Pancreas (tissue), 10 donors: ENCODE measurements at regions not wholly inside any gene's neighbourhood (a gene's known extent, or its start where the extent isn't known, plus 50 kb on each side); places are given as distances from the start of the nearest gene placed in this dataset.

Source experiments
- ATAC-seq, 4 donors: fragments of 200-7000 bp; cut with Tn5 transposase; one replicate each; pipeline versions ENCODE4 v1.8.0 to v1.9.1; 2020; ENCODE audit warnings: mild to moderate bottlenecking in 4 of 4, moderate library complexity in 4 of 4
- DNase-seq, 6 donors: peaks; one replicate each; pipeline ENCODE4 v3.0.0-alpha.2; 2020
- FAIRE-seq: peaks from 2 replicates; lab custom pipeline; 2012; peaks lifted over from hg19 to GRCh38; lab: Jason Lieb, UNC
- H3K27ac ChIP-seq, 4 donors: fragments of 200-600 bp; sonication (generic); 1 replicate in 3 of 4; 2 replicates in 1 of 4; pipeline versions ENCODE4 v1.5.0 to v1.8.0; 2020
- H3K27me3 ChIP-seq, 4 donors: fragments of 200-600 bp; one replicate each; pipeline ENCODE4 v1.8.0; 2021
- H3K36me3 ChIP-seq, 3 donors: fragments of 200-600 bp; sonication (generic) in 1 of 3; one replicate each; pipeline versions ENCODE4 v1.5.0 to v1.8.0; 2020 to 2021
- H3K4me1 ChIP-seq, 3 donors: fragments of 200-600 bp; one replicate each; pipeline ENCODE4 v1.8.0; 2021
- H3K4me3 ChIP-seq, 4 donors: fragments of 200-600 bp; sonication (generic) in 2 of 4; one replicate each; pipeline versions ENCODE4 v1.5.0 to v1.8.0; 2020 to 2021
- H3K9me3 ChIP-seq, 4 donors: fragments of 200-600 bp; one replicate each; pipeline ENCODE4 v1.8.0; 2021
- CTCF ChIP-seq, 4 donors: fragments of 200-600 bp; sonication (generic) in 3 of 4; IDR thresholded peaks; one replicate each; pipeline versions ENCODE4 v1.5.0 to v1.8.0; 2021; ENCODE audit warnings: antibody characterized with exemption in 4 of 4
- WGBS, 2 donors: extraction: QIAGEN DNeasy Blood & Tissue Kit; methylation state at CpG; one replicate each; pipeline ENCODE4 v1.1.7; 2013; 5-methylcytosine and 5-hydroxymethylcytosine counted together
- intact Hi-C, 3 donors: fragments of 100-400 bp; cut with DNase I; formaldehyde crosslinking; loops; one replicate each; pipeline versions ENCODE4 v1.11.1 to v1.14.2; 2022
- donor health status: healthy with polysubstance abuse.
- donor health status: DM: no; HTN: no; CAD: no; lungs with moderate emphysema.
- donor health status: DM: no; HTN: no; CAD: no.
- donor health status: control.
- donor health status: control.
- donor health status: Bipolar disorder and iron deficiency.
- donor health status: DM: yes; HTN: yes; CAD: no.
- donor health status: DM: no; HTN: no; CAD: no.
- donor health status: DM: no; HTN: no; CAD: no.
- donor health status: DM: yes; HTN: yes; CAD: no.

DNA sequence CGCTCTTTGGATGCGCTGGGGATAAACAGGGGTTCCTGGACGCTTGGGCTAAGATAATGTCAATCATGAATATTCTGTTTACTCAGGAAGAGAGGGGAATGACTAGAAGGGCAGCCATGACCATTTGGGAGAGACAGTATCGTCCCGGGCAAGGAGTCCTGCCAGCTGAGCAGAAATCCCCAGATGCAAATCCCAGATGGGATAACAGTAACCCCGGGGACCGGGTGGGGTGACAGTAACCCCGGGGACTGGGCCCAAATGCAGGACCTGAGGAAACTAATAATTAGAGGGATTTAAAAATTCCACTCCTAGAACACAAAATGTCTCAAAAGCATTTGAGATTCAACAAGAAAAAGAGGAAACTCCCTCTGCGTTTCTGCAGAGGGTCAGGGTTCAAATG lies 189.0 kb upstream of the PPP1R26 start:
- H3K4me3 ChIP-seq = peak overlapping the region in 1 of 4 donors; percentile 15
- no peak for ATAC-seq
- TF ChIP-seq CTCF (IDR thresholded peaks at IDR 0.05) = no peak
- no peaks in the 10 kb centered on the region for H3K36me3 ChIP-seq
- no peak for FAIRE-seq
- no peaks in the 10 kb centered on the region for H3K27me3 ChIP-seq
- no peaks in the 10 kb centered on the region for H3K9me3 ChIP-seq
- WGBS, 2 donors = 35 to 49% methylated on average over 9 of the region's 9 CpGs
- peaks cover 11 to 19% (median 11%) of the 10 kb centered on the region in 3 donors for H3K4me1 ChIP-seq
- intact Hi-C loops = no loop called here
- peak in 1 of 6 donors; percentile 30 for DNase-seq
- H3K27ac ChIP-seq = no peak overlapping the region

GRCh38 chr9:135291165-135291564 lies 188.4 kb upstream of the PPP1R26 start:
- DNase-seq (peak in 3 of 6 donors; percentile 15 to 59 (median 25)), ATAC-seq (peak; percentile 29 to 43 (median 34)), FAIRE-seq (no peak)
- no peak for TF ChIP-seq CTCF (IDR thresholded peaks at IDR 0.05)
- intact Hi-C loops = no loop called here
- no peaks in the 10 kb centered on the region for H3K27me3 ChIP-seq
- peaks cover 11 to 24% (median 11%) of the 10 kb centered on the region in 3 donors for H3K4me1 ChIP-seq
- no peaks in the 10 kb centered on the region for H3K9me3 ChIP-seq
- H3K36me3 ChIP-seq = no peaks in the 10 kb centered on the region
- 30 to 60% methylated on average over 17 of the region's 17 CpGs for WGBS, 2 donors
- H3K4me3 ChIP-seq = peak overlapping the region in 2 of 4 donors; percentile 9 to 21
- H3K27ac ChIP-seq = no peak overlapping the region

DNA sequence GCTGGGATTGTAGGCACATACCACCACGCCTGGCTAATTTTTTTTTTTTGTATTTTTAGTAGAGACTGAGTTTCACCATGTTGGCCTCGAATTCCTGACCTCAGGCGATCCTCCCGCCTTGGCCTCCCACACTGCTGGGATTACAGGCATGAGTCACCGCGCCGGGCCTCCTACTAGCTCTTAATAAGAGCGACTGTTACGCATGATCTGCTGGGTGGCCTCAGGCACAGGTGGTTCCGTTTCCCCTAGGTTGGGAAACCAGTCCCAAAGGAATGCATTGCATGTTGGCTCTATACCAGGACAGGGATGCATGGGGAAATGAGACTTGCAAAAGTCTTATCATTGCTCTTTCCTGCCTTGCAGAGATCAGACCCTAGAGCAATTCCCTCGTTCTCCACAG lies 184.7 kb upstream of the PPP1R26 start:
- H3K27ac ChIP-seq = no peak overlapping the region
- H3K27me3 ChIP-seq = no peaks in the 10 kb centered on the region
- 94 to 96% methylated on average over 11 of the region's 11 CpGs for WGBS, 2 donors
- FAIRE-seq (no peak), ATAC-seq (no peak), DNase-seq (peak in 1 of 6 donors; percentile 34)
- no peaks in the 10 kb centered on the region for H3K36me3 ChIP-seq
- H3K4me1 ChIP-seq = peaks cover 22 to 39% (median 23%) of the 10 kb centered on the region in 3 donors
- no peaks in the 10 kb centered on the region for H3K9me3 ChIP-seq
- no peak overlapping the region for H3K4me3 ChIP-seq
- no peak for TF ChIP-seq CTCF (IDR thresholded peaks at IDR 0.05)
- intact Hi-C loops = no loop called here

DNA sequence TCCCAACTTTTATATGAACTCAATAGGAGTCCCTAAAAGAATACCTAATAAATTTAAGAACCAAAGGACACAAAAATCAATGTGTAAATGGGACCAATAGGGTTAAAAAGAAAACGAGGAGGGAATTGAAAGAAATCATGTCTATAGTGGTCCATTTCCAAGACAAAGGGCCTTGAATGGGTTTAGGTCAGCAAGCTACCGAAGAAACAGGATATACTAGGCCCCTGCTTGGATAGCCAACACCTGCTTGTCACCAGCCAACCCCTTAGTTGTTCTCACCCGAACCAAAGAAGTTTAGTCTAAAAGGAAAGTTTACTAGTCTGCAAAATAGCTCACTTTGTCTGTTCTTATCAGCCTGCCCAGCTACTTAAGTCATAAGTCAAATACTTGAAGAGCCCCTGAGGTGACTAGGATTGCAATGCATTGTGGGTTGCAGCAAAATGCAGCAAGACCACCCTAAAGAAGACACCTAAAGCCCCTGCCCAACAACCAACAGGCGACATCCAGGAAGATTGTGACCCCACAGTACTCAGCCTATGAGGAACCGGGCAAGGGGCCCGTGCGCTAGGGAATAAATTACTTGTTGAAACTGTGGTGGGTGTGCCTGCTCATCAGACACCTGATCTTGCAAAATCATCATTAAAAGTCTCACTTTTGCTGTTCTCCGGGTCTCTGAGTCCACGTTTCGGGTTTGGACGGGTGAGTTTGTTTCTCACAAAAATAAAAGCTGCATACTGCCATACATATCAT lies 183.9 kb upstream of the PPP1R26 start:
- Histone ChIP-seq H3K36me3 (no peaks in the 10 kb centered on the region), H3K9me3 (no peaks in the 10 kb centered on the region), H3K4me1 (peaks cover 22 to 33% (median 23%) of the 10 kb centered on the region in 3 donors), H3K27ac (no peak overlapping the region), H3K27me3 (no peaks in the 10 kb centered on the region), H3K4me3 (no peak overlapping the region)
- intact Hi-C loops = no loop called here
- WGBS, 2 donors = 69 to 71% methylated on average over 11 of the region's 11 CpGs
- ATAC-seq = no peak
- FAIRE-seq = no peak
- no peak for TF ChIP-seq CTCF (IDR thresholded peaks at IDR 0.05)
- no peak for DNase-seq
